HepG2 (cell line): ENCODE measurements at regions not wholly inside any gene's neighbourhood (a gene's known extent, or its start where the extent isn't known, plus 50 kb on each side); places are given as distances from the start of the nearest gene placed in this dataset.

Experiments
- ATAC-seq: fragments of 200-7000 bp; cut with Tn5 transposase; 3 replicates; pipeline ENCODE4 v1.9.1; 2020; ENCODE audit warnings: mild to moderate bottlenecking, moderate library complexity
- BruUV-seq: library from RNA; stranded (reverse); fragments of 400-500 nt; replicated peaks from 2 replicates; lab custom pipeline; 2021; lab: Mats Ljungman, UMichigan
- CTCF ChIA-PET: fragments of 300-600 bp; formaldehyde crosslinking; extraction: SDS; loops from one replicate; lab custom pipeline; 2021; ENCODE audit warnings: low total read pairs, inconsistent platforms, low intra/inter-chr PET ratio; lab: Yijun Ruan, JAX
- POLR2A ChIA-PET: fragments of 350-600 bp; sonication (Branson Sonifier 250); formaldehyde crosslinking; loops from one replicate; lab custom pipeline; 2020; ENCODE audit warnings: antibody characterized with exemption, inconsistent platforms; lab: Yijun Ruan, JAX
- DNase-seq: peaks from one replicate; pipeline ENCODE4 v3.0.0-alpha.2; 2015; ENCODE audit warnings: low spot score
- FAIRE-seq: peaks from 3 replicates; lab custom pipeline; 2011; peaks lifted over from hg19 to GRCh38; lab: Jason Lieb, UNC
- H2AFZ ChIP-seq: one replicate; pipeline ENCODE4 v1.6.1; 2011; ENCODE audit warnings: low read length, inconsistent platforms
- H3K27ac ChIP-seq: fragments of 300-600 bp; 3 replicates; pipeline ENCODE4 v1.8.0; 2011; ENCODE audit warnings: mixed run types, mild to moderate bottlenecking, mixed read lengths, low read length, inconsistent platforms; ENCODE audit not compliant: insufficient read depth; ENCODE audit errors: extremely low read length
- H3K27me3 ChIP-seq, 2 experiments: fragments of 200-600 bp in 1 of 2; 2 replicates in 1 of 2; 3 replicates in 1 of 2; pipeline versions ENCODE4 v1.6.0 to v1.8.0; 2011; ENCODE audit warnings: low read length in 2 of 2, mild to moderate bottlenecking in 2 of 2, moderate library complexity in 2 of 2, inconsistent platforms in 1 of 2; ENCODE audit not compliant: insufficient read depth in 2 of 2, control insufficient read depth in 1 of 2
- H3K36me3 ChIP-seq, 2 experiments: fragments of 200-600 bp in 1 of 2; replicated peaks in 1 of 2; 2 replicates in 1 of 2; 3 replicates in 1 of 2; pipeline versions ENCODE4 v1.5.1 to v1.8.0; 2011; ENCODE audit warnings: low read length in 2 of 2, inconsistent platforms in 1 of 2; ENCODE audit not compliant: insufficient read depth in 2 of 2, control insufficient read depth in 1 of 2
- H3K4me1 ChIP-seq: 2 replicates; pipeline ENCODE4 v1.5.1; 2012; ENCODE audit warnings: low read length, inconsistent platforms; ENCODE audit not compliant: insufficient read depth
- H3K4me2 ChIP-seq: 2 replicates; pipeline ENCODE4 v1.6.0; 2011; ENCODE audit warnings: low read depth, low read length, inconsistent platforms
- H3K4me3 ChIP-seq, 3 experiments: fragments of 200-600 bp in 1 of 3; sonication (generic), shearing (Covaris generic) in 1 of 3; replicated peaks in 1 of 3; 2 replicates each; pipeline ENCODE4 v1.5.1; 2011 to 2016; ENCODE audit warnings: low read length in 3 of 3, inconsistent platforms in 2 of 3, low read depth in 2 of 3, mild to moderate bottlenecking in 2 of 3, control low read depth in 1 of 3, mixed read lengths in 1 of 3; ENCODE audit not compliant: insufficient read depth in 1 of 3
- H3K79me2 ChIP-seq: one replicate; pipeline ENCODE4 v1.6.1; 2011; ENCODE audit warnings: low read length, inconsistent platforms; ENCODE audit not compliant: insufficient read depth
- H3K9ac ChIP-seq: 2 replicates; pipeline ENCODE4 v1.6.0; 2011; ENCODE audit warnings: mild to moderate bottlenecking, low read depth, low read length, inconsistent platforms; ENCODE audit not compliant: insufficient read depth
- H3K9me3 ChIP-seq: 2 replicates; pipeline ENCODE4 v1.5.1; 2012; ENCODE audit warnings: mild to moderate bottlenecking, low read length
- H4K20me1 ChIP-seq: 2 replicates; pipeline ENCODE4 v1.6.0; 2011; ENCODE audit warnings: inconsistent platforms, mild to moderate bottlenecking, low read length, moderate library complexity; ENCODE audit not compliant: insufficient read depth
- FOXM1 ChIP-seq: sonication (generic); formaldehyde crosslinking; IDR thresholded peaks from 2 replicates; pipeline ENCODE4 v1.5.0; 2020; ENCODE audit warnings: missing genetic modification reagents
- IRF1 ChIP-seq: sonication (generic); formaldehyde crosslinking; IDR thresholded peaks from 2 replicates; pipeline ENCODE4 v1.4.0; 2020; ENCODE audit warnings: low read depth, mild to moderate bottlenecking, missing genetic modification reagents
- MTERF4 ChIP-seq: sonication (generic); formaldehyde crosslinking; IDR thresholded peaks from 2 replicates; pipeline ENCODE4 v1.8.0; 2023; ENCODE audit warnings: mild to moderate bottlenecking, missing genetic modification reagents
- MYNN ChIP-seq: sonication (generic); formaldehyde crosslinking; IDR thresholded peaks from 2 replicates; pipeline ENCODE4 v1.4.0; 2020; ENCODE audit warnings: mild to moderate bottlenecking, low read depth, missing genetic modification reagents
- SMAD1 ChIP-seq: sonication (generic); formaldehyde crosslinking; IDR thresholded peaks from 2 replicates; pipeline ENCODE4 v1.4.0; 2020; ENCODE audit warnings: missing genetic modification reagents, low read depth, mild to moderate bottlenecking, borderline replicate concordance
- SMAD3 ChIP-seq: sonication (generic); formaldehyde crosslinking; IDR thresholded peaks from 2 replicates; pipeline ENCODE4 v1.4.0; 2020; ENCODE audit warnings: missing genetic modification reagents
- THAP11 ChIP-seq: IDR thresholded peaks from 2 replicates; pipeline ENCODE4 v1.6.1; 2016; ENCODE audit warnings: missing biosample characterization, missing genetic modification reagents
- ZFP1 ChIP-seq: IDR thresholded peaks from 2 replicates; pipeline ENCODE4 v1.6.1; 2016
- ZNF572 ChIP-seq: sonication (generic); formaldehyde crosslinking; IDR thresholded peaks from 2 replicates; pipeline ENCODE4 v1.5.1; 2020; ENCODE audit warnings: mild to moderate bottlenecking, missing genetic modification reagents
- WGBS: methylation state at CpG from one replicate; pipeline ENCODE4 v1.1.6; 2017; ENCODE audit warnings: low lambda C conversion rate; 5-methylcytosine and 5-hydroxymethylcytosine counted together
- in situ Hi-C: cut with HindIII; loops from 2 replicates; pipeline ENCODE4 v1.10.0; 2017; ENCODE audit warnings: low pct_unique_long_range_greater_than_20kb; ENCODE audit not compliant: extremely low pct_ligation_motif_present
- intact Hi-C: fragments of 100-400 bp; cut with micrococcal nuclease; formaldehyde crosslinking; loops from one replicate; pipeline ENCODE4 v1.10.0; 2022; ENCODE audit not compliant: unreplicated experiment

- TF ChIP-seq ZNF572 (CRISPR knock-in tag) (no peak), MYNN (CRISPR knock-in tag) (no peak), ZFP1 (CRISPR knock-in tag) (no peak), FOXM1 (CRISPR knock-in tag) (no peak), IRF1 (CRISPR knock-in tag) (no peak), THAP11 (CRISPR knock-in tag) (no peak), SMAD1 (CRISPR knock-in tag) (no peak)
Observed at GRCh38 chr4:24252121-24252520, 332.2 kb downstream of the DHX15 start (continued).

- no peak for FAIRE-seq
Observed at GRCh38 chr4:24251589-24251988, 332.8 kb downstream of the DHX15 start.

More at GRCh38 chr4:24251589-24251988, 332.8 kb downstream of the DHX15 start:
- no peaks in the 10 kb centered on the region for H3K79me2 ChIP-seq
- H3K9me3 ChIP-seq = no peaks in the 10 kb centered on the region
- no peaks in the 10 kb centered on the region for H4K20me1 ChIP-seq
- H3K9ac ChIP-seq = no peak overlapping the region
- H3K4me3 ChIP-seq = no peak overlapping the region
- no peak overlapping the region for H3K27ac ChIP-seq
- H3K4me1 ChIP-seq = no peaks in the 10 kb centered on the region
- in situ Hi-C loops (no loop called here), intact Hi-C loops (no loop called here)
- DNase-seq (no peak), ATAC-seq (no peak)
- 0% methylated on average over 2 of the region's 2 CpGs for WGBS
- ChIA-PET POLR2A (no interaction called here), CTCF (no interaction called here)
- H3K36me3 ChIP-seq = no peaks in the 10 kb centered on the region
- H2AFZ ChIP-seq = no peak overlapping the region
- no peak overlapping the region for H3K4me2 ChIP-seq
- TF ChIP-seq SMAD3 (CRISPR knock-in tag) (no peak), MTERF4 (no peak)
- no TSS peak for BruUV-seq
- H3K27me3 ChIP-seq = no peaks in the 10 kb centered on the region; a peak in 1 of 5 replicates
